HG02885 (cell line): ENCODE measurements at regions not wholly inside any gene's neighbourhood (a gene's known extent, or its start where the extent isn't known, plus 50 kb on each side); places are given as distances from the start of the nearest gene placed in this dataset.

Experiments used
- ATAC-seq: cut with Tn5 transposase; IDR thresholded peaks from one replicate; pipeline ENCODE4 v1.9.1; 2021; ENCODE audit warnings: mild to moderate bottlenecking; ENCODE audit not compliant: unreplicated experiment, poor library complexity

GRCh38 chr5:58081435-58081834 lies 378.5 kb downstream of the PLK2 start:
- no peak for ATAC-seq

- ATAC-seq: no peak
Observed at GRCh38 chr5:58080573-58080972, 379.3 kb downstream of the PLK2 start.

DNA sequence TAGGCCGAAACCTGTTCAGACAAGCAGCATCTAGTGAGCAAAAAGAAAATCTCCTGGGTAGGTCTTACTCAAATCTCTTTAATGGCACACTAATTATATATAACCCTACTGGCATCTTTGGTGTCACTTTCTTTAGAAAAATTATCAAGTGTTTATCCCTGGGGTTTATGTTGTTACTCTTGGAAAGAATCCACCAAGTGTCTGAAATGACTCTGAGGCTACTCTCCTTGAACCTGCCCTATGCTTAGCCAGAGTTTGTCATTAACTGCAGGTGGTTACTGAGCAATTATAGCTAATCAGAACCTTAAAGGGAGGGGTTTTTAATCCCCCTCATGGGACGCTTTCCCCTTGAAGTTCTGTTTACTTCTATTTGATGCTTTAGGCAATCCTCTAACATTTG lies 381.9 kb downstream of the PLK2 start:
- ATAC-seq: no peak

GRCh38 chr5:58077416-58077815 lies 382.5 kb downstream of the PLK2 start:
- no peak for ATAC-seq

- ATAC-seq: no peak
Observed at GRCh38 chr5:58076483-58077257, 383.2 kb downstream of the PLK2 start.

- no peak for ATAC-seq
Observed at GRCh38 chr5:58075907-58076306, 384.0 kb downstream of the PLK2 start.

DNA sequence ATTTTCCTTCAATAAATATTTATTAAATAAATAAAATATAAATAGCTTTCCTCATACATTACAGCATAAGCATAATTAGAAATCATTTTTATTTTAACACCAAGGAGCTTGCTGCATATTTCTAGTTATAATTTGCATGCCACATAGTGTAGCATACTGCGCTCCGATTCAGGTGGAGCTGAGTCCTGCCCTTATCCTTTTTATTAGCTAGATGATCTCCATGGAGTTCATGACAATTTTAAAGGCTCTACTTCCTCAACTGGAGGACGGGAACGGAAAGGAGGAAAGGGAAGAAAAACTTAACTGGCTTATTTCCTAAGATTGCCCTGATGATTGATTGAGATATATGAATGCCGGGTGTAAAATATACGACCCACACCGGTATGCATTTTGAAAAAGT lies 385.2 kb downstream of the PLK2 start:
- ATAC-seq: no peak

- no peak for ATAC-seq
Observed at GRCh38 chr5:58074222-58074621, 385.7 kb downstream of the PLK2 start.

GRCh38 chr5:58073243-58073642 lies 386.6 kb downstream of the PLK2 start:
- no peak for ATAC-seq

- no peak for ATAC-seq
Observed at GRCh38 chr5:58072300-58072965, 387.5 kb downstream of the PLK2 start.

DNA sequence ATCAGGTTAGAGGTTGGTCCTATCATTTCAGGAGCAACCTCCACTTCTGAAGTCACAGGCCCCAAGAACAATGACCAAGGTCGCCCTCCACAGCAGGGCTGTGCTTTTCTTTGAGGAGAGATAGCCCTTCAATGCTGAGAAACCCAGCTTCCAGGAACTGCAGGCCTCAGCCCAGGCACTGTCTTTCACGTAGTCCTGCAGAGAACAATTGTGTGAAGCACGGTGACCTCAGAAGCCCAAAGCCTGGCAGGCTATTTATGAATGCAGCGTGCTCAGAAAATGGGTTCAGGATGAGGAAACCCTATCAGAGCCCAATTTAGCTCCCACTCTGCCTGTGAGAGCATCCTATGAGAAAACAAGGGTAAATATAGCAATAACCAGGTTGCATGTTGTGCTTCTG lies 388.3 kb downstream of the PLK2 start:
- no peak for ATAC-seq

DNA sequence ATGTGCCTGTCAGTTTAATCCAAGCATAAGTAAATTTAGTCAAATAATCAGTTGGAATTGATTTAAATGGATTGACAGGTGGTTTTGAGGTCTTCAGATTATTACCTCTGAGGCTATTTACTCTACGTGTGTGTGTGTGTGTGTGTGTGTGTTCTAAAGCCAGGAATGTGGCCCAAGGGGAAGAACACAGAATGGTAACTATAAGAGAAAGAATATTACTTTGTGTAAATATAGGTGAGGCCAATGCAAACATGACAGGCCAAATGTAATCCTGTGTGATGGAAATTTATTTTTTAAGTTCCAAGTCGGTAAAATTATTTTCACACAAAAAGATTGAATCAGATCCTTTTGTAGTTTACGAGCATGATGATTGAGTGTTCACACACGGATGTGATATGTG lies 390.0 kb downstream of the PLK2 start:
- no peak for ATAC-seq

- no peak for ATAC-seq
Observed at GRCh38 chr5:58069016-58069705, 390.7 kb downstream of the PLK2 start.

GRCh38 chr5:58066557-58066956 lies 393.3 kb downstream of the PLK2 start:
- no peak for ATAC-seq

DNA sequence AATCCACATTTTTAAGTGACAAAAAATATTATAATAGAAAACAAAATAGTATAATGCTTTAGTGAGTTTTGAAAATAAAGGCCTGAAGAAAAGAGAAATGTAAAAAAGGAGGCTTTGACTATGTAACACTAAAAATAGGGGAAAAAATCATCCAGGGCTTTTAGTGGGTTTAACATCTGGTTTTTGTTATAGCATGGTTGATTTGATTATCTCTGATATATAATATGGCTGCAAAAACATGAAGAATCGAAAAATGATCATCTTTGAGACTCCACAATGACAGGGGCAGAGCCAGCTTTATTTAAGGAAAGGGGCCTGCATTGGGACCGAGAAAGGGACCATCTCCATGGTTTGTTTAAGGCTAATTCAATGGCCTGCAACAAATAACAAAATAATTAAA lies 393.8 kb downstream of the PLK2 start:
- ATAC-seq: no peak

DNA sequence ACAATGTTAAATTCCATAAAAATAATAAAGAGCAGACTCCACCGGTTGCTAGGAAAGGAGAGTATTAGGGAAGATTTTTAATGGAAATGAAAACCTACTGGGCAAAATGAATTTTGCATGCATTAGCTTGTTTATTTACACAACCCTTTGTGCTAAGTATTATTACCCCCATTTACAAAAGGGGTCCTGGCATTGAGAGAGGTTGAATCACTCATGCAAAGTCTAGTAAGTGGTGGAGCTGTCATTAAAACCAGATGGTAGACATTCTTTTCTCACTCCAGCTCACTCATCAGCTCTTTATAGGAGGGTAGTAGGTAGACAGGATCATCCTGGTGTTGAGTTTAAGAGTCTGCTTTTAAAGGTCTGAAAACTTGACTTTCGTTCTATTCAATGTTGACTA lies 395.1 kb downstream of the PLK2 start:
- no peak for ATAC-seq

DNA sequence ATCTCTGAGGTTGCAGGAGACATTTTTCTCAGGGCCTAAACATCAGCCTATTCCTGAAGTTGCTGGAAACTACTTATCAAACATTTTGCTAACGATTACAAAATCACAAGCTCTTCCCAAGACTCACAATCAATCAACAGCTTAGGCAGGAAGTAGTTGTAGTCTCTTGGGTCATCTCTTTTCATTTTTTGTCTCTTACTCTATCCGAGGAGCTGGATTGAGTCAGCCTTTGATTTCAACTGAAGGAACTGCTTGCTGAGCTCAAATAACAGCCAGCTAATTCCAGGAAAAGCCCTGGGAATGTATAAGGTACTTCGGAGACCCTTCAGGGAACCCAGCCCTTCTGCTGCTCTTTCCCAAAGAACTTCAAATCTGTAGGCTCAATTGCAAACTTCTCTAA lies 398.9 kb downstream of the PLK2 start:
- ATAC-seq: no peak

GRCh38 chr5:58057324-58057723 lies 402.6 kb downstream of the PLK2 start:
- no peak for ATAC-seq

DNA sequence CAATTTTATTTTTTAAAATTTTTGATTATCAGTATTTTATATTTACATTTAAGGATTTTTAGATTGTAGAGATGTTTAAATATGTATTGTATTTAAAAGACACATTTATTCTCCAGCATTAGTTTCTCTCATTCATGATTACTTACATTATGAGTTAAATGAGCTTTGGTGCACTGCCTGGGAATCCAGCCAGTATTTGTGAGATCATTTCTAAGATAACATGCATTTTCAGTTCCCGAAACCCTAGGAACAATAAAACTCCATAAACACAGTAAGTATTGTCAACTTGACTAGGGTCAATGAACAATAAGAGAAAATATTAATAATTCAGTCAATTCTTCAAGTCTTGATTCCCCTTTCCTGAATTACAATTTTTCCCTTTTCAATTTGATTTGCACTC lies 403.3 kb downstream of the PLK2 start:
- ATAC-seq: no peak

GRCh38 chr5:58054018-58054417 lies 405.9 kb downstream of the PLK2 start:
- no peak for ATAC-seq

DNA sequence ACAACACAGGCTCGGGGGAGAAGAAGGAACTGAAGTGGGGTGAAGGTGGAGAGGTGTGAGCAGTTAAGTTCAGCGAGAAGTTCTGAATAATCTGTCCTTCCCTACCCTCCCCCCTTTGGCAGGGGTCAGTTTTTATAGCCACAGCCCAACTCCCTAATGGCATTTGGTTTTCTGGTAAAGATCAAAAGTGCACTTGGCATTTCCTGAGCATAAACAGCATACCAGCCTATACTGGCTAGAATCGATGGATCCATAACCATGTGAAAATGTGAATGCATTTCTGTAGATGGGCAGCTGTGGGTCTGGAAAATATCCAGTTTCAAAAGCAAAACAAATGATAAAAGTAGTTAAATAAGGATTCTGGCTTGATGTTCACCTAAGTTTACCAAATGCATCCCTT lies 410.9 kb downstream of the PLK2 start:
- ATAC-seq: no peak
